Activated naive CD8-positive, alpha-beta T cell treated with anti-CD3 and anti-CD28 coated beads, Interleukin-2, amount 10 ng/mL, durations not matched to agents 7 days and 5 days (primary cell): ENCODE measurements at regions not wholly inside any gene's neighbourhood (a gene's known extent, or its start where the extent isn't known, plus 50 kb on each side); places are given as distances from the start of the nearest gene placed in this dataset.

Experiments used
- ATAC-seq: fragments of 150-1000 bp; cut with Tn5 transposase; one replicate; pipeline ENCODE4 v1.10.0; 2021; ENCODE audit warnings: low read depth, moderate library complexity
- POLR2A ChIA-PET: fragments of 350-600 bp; sonication (Branson Sonifier 250); formaldehyde crosslinking; loops from one replicate; lab custom pipeline; 2021; ENCODE audit warnings: antibody characterized with exemption; lab: Charles Lee
- DNase-seq: peaks from one replicate; pipeline ENCODE4 v3.0.0; 2021
- H3K27ac Mint-ChIP-seq: one replicate; pipeline ENCODE4 v1.8.0; 2022; ENCODE audit warnings: mild to moderate bottlenecking, mixed read lengths
- H3K27me3 Mint-ChIP-seq: one replicate; pipeline ENCODE4 v1.8.0; 2022; ENCODE audit warnings: mild to moderate bottlenecking, moderate library complexity, mixed read lengths
- H3K36me3 Mint-ChIP-seq: one replicate; pipeline ENCODE4 v1.8.0; 2021; ENCODE audit warnings: mild to moderate bottlenecking, mixed read lengths
- H3K4me1 Mint-ChIP-seq: one replicate; pipeline ENCODE4 v1.8.0; 2021; ENCODE audit warnings: mixed read lengths
- H3K4me3 Mint-ChIP-seq: one replicate; pipeline ENCODE4 v1.8.0; 2022; ENCODE audit warnings: mild to moderate bottlenecking, moderate library complexity, mixed read lengths
- H3K9me3 Mint-ChIP-seq: one replicate; pipeline ENCODE4 v1.8.0; 2021; ENCODE audit warnings: mixed read lengths

DNA sequence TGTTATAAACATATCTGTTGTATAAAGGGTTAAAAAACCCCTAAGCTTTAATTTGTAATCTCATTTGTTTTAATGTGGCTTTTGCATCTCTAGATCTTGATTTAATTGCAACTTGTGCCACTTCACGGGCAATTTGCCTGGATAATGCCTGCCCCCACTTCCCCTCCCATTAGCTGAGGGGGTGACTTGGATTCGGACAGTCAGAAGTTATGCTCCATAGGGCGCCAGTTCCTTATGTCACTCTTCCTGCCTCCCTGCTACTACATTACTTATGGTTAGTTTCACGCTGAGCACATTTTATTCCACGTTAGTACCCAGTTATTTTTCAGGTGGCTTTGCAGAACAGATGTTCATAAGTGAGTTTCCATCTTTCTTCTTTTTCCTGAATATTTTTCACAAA is 1015.2 kb upstream of the PHF14 start:
- H3K27ac Mint-ChIP-seq = no peak overlapping the region
- H3K36me3 Mint-ChIP-seq = no peaks in the 10 kb centered on the region
- DNase-seq (no peak), ATAC-seq (no peak)
- no peaks in the 10 kb centered on the region for H3K4me1 Mint-ChIP-seq
- no peaks in the 10 kb centered on the region for H3K27me3 Mint-ChIP-seq
- H3K9me3 Mint-ChIP-seq = peaks cover 1% of the 10 kb centered on the region
- POLR2A ChIA-PET = no interaction called here
- H3K4me3 Mint-ChIP-seq = no peak overlapping the region

DNA sequence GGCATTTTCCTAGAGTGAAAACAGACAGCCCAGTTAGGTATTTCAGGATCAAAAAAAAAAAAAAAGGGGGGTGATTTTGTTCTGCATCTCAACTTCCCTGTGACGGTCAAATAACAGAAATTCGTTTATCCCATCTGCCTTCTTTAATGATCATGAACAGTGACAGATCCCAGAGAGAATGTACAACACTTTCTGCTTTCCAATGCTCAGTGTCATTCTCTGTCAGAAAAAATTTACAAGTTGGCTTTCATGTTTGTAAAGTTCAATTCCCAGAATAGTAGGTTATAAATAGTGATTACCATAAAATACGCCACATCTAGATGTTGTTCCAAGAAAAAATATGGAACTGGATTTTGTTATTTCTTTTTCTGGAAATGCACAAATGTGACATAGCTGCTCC is 1013.2 kb upstream of the PHF14 start:
- H3K9me3 Mint-ChIP-seq = peaks cover 1% of the 10 kb centered on the region
- ATAC-seq (no peak), DNase-seq (no peak)
- H3K27me3 Mint-ChIP-seq = no peaks in the 10 kb centered on the region
- no peak overlapping the region for H3K4me3 Mint-ChIP-seq
- POLR2A ChIA-PET = no interaction called here
- no peaks in the 10 kb centered on the region for H3K36me3 Mint-ChIP-seq
- H3K27ac Mint-ChIP-seq = no peak overlapping the region
- no peaks in the 10 kb centered on the region for H3K4me1 Mint-ChIP-seq

DNA sequence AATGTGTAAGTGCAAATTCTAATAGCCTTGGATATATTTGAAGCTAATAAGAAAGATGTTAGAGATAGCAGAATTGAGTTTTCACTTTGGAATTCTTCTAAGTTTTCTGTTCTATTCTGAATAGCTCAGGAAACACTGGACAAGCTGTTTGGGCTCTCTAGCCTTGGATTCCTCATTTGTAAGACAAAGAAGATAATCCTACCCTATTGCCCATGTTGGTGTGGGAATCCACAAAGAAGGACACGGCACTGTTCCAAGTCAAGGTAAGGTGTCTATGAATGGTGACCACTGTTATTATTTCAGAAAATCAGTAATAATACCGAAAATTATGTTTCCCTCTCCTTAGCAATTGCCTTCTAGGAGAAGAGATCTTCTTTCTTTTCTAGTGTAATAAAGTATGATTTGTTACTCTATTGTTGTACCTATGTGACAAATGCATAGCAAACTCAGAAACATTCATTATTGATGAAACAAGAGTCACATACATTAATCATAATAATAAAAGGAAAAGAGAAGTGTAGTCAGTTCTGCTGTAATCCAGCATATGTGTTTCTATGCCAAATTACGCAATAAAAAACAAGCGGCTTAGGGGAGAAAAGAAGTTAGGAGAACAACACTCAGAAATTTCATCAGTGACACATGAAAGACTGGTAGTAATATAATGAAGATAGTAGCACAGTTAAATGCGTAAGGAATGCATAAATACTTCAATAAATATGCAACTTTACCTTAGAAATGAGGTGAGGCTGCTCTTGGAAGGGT is 1012.3 kb upstream of the PHF14 start:
- no peaks in the 10 kb centered on the region for H3K9me3 Mint-ChIP-seq
- POLR2A ChIA-PET = no interaction called here
- DNase-seq (no peak), ATAC-seq (no peak)
- H3K27me3 Mint-ChIP-seq = no peaks in the 10 kb centered on the region
- no peak overlapping the region for H3K4me3 Mint-ChIP-seq
- H3K27ac Mint-ChIP-seq = no peak overlapping the region
- no peaks in the 10 kb centered on the region for H3K36me3 Mint-ChIP-seq
- no peaks in the 10 kb centered on the region for H3K4me1 Mint-ChIP-seq

DNA sequence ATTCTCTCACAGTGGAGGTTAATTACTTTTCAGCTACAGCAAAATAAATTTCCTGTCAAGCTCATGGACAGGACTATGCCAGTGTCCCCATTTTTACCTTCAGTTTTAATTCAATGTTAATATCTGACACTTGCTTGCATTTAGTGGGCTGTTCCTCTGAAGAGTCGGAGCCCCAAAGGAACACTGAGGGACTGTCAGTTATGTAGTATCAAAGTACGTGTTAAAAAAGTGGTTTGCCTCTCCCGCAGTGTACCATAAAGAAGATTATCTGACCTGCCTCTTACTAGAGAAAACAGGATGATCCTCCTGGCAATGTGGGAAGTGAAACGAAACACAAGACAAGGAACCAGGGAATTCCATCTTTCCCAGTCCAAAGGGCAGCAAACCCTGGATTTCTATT is 1010.9 kb upstream of the PHF14 start:
- no peak overlapping the region for H3K27ac Mint-ChIP-seq
- H3K9me3 Mint-ChIP-seq = peaks cover 3% of the 10 kb centered on the region
- H3K36me3 Mint-ChIP-seq = no peaks in the 10 kb centered on the region
- POLR2A ChIA-PET = no interaction called here
- no peaks in the 10 kb centered on the region for H3K4me1 Mint-ChIP-seq
- DNase-seq (no peak), ATAC-seq (no peak)
- H3K27me3 Mint-ChIP-seq = no peaks in the 10 kb centered on the region
- no peak overlapping the region for H3K4me3 Mint-ChIP-seq

DNA sequence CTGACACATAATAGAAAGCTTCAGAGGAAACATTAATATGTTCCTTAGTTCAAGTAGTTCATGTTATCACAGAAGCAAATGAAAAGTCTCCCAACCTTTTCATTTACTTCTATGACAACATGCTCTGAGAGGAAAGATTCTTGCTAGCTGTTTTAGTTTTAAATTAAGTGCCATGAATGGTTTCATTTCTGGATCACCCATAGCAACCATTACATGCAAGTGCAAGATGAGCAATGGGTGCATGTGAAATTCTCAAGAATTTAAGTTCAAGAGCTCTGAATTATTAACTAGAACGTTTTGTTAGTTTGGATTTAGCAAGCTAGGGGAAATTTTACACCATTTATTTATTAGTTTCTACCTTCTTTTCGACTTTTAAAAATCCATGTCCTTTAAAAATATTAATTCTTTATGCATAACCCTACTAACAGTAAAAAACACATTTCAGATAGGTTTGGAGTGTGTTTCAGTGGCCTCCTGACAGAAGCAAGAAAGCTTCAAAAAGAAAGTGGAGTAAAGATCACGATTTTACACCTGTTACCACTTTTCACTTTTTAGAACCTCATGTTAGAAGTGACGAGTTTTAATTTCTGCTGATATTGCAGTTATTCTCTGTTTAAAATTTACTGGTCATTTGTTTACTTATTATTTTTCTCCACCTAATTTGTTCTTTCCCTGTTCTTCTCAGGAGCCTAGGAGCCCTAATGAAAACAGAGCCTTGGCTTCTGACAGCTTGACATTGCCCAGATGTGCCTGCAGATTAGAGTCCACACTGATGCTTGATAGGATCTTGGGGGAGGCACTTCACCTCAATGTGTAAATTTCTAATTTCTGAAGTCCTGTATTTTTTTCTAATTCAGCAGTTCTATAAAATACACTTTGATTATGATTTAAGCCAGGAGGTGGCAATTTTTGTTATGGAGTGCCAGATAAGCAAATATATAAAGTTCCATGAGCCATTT is 995.3 kb upstream of the PHF14 start:
- H3K4me3 Mint-ChIP-seq = no peak overlapping the region
- POLR2A ChIA-PET = no interaction called here
- H3K36me3 Mint-ChIP-seq = no peaks in the 10 kb centered on the region
- H3K27me3 Mint-ChIP-seq = no peaks in the 10 kb centered on the region
- ATAC-seq (no peak), DNase-seq (no peak)
- no peaks in the 10 kb centered on the region for H3K4me1 Mint-ChIP-seq
- H3K27ac Mint-ChIP-seq = no peak overlapping the region
- no peaks in the 10 kb centered on the region for H3K9me3 Mint-ChIP-seq

DNA sequence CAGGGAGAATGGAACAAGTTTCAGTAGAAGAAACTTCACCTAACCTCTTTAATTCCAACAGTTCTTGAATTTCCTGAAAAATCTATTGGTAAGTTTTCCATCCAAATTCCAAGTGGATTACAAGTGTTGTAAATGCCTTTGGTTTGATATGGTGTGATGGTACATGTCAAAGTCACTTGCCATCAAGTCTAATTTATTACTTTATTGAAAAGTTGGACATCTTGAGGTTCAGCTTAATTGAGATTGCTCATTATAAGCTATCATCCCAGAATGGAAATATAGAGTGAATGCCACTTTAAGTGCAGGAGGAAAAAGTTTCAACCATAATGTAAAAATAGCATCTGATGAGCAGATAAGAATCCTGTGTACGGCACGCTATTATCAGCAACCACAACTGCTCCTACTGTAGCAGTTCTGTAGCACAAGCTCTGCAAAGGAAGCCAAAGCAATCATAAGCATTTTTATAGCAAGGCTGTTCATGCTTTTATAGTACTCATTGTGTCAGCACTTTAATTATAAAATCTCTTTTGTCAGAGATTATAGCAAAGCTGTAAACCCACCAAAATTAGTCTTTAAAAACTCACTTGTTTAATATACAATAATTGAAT is 991.8 kb upstream of the PHF14 start:
- no peaks in the 10 kb centered on the region for H3K27me3 Mint-ChIP-seq
- no peaks in the 10 kb centered on the region for H3K9me3 Mint-ChIP-seq
- no peaks in the 10 kb centered on the region for H3K4me1 Mint-ChIP-seq
- no peak overlapping the region for H3K4me3 Mint-ChIP-seq
- no peak for DNase-seq
- H3K27ac Mint-ChIP-seq = no peak overlapping the region
- no peak for ATAC-seq
- no peaks in the 10 kb centered on the region for H3K36me3 Mint-ChIP-seq
- POLR2A ChIA-PET = no interaction called here

DNA sequence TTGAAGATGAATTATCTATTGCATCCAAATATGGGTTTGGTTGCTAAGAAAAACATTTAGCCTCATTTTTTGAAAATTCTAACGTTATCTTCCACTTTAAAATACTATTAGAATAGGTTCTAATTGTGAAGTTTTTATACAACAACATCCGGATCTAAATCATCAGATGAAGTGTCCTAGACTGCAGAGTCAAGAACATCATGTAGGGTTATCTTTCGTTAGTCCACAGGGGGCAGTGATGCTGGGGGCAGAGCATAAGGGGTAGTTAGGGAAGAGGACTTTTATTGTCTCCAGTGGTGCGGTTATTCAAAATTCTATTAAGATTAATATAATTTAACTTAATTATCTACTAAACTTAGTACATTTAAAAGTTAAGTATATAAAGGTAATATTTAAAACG is 990.6 kb upstream of the PHF14 start:
- Mint-ChIP-seq H3K9me3 (no peaks in the 10 kb centered on the region), H3K36me3 (no peaks in the 10 kb centered on the region), H3K4me1 (no peaks in the 10 kb centered on the region), H3K4me3 (no peak overlapping the region), H3K27me3 (no peaks in the 10 kb centered on the region), H3K27ac (no peak overlapping the region)
- ATAC-seq (no peak), DNase-seq (no peak)
- POLR2A ChIA-PET = no interaction called here

DNA sequence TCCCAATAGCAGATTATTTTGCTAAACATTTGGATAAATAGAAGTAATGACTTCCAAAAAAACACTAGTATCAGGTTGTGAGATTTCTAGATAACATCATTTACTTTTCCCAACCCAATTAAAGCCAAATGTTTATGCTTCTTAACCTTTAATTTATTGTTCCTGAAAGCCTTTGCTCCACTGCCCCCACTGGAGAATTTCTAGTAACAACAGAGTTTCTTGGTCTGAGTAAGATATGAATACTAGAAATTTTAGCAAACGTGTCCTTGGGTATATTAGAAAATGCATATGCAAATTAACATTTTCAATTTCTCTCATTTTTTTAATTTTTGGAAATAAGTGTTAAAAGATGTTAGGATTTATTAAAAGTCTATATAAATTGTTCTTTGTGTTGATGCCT is 958.0 kb upstream of the PHF14 start:
- H3K36me3 Mint-ChIP-seq = no peaks in the 10 kb centered on the region
- POLR2A ChIA-PET = no interaction called here

DNA sequence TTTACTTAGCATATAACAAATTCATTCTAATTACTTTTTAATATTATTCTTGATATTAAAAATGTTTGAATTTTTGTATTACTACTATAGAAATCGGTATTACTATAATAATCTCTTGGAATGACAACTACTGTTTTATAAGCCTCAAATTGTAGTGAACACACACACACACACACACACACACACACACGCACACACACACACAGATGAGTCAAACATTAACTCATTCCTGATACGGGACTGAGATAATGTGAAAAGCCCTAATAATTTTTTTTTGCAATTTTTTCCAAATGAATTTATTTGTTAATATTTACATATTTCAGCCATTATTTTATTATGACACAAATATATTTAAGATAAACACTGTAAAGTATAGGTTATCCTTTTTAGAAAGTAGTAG is 951.2 kb upstream of the PHF14 start:
- Mint-ChIP-seq H3K36me3 (no peaks in the 10 kb centered on the region), H3K27ac (no peak overlapping the region), H3K4me1 (no peaks in the 10 kb centered on the region), H3K27me3 (no peaks in the 10 kb centered on the region), H3K9me3 (peaks cover 1% of the 10 kb centered on the region), H3K4me3 (no peak overlapping the region)
- POLR2A ChIA-PET = no interaction called here
- no peak for ATAC-seq
- DNase-seq = no peak

More for the DNA sequence above, 958.0 kb upstream of the PHF14 start:
- peaks cover 1% of the 10 kb centered on the region for H3K9me3 Mint-ChIP-seq
- no peak overlapping the region for H3K27ac Mint-ChIP-seq
- ATAC-seq (no peak), DNase-seq (no peak)
- no peaks in the 10 kb centered on the region for H3K4me1 Mint-ChIP-seq
- H3K4me3 Mint-ChIP-seq = no peak overlapping the region
- H3K27me3 Mint-ChIP-seq = no peaks in the 10 kb centered on the region

DNA sequence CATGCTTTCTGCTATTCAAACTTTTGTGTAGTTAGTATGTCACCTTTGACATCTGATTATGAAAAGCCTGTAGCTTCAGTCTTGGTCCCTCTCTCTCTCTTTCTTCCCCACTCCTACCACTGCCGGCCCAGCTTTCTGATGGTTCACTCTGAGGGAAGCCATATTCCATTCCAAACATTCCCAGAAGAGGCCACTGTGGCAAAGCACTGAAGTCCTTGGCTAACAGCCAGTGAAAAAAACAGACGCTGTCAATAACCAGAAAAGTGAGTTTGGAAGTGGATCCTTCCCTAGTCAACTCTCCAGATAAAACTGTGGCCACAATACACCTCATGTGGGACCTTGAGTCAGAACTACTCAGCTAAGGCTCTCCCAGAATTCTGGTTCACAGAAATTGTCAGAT is 950.7 kb upstream of the PHF14 start:
- Mint-ChIP-seq H3K4me3 (no peak overlapping the region), H3K27ac (no peak overlapping the region), H3K27me3 (no peaks in the 10 kb centered on the region), H3K4me1 (no peaks in the 10 kb centered on the region), H3K9me3 (peaks cover 1% of the 10 kb centered on the region), H3K36me3 (no peaks in the 10 kb centered on the region)
- ATAC-seq (no peak), DNase-seq (no peak)
- POLR2A ChIA-PET = no interaction called here

DNA sequence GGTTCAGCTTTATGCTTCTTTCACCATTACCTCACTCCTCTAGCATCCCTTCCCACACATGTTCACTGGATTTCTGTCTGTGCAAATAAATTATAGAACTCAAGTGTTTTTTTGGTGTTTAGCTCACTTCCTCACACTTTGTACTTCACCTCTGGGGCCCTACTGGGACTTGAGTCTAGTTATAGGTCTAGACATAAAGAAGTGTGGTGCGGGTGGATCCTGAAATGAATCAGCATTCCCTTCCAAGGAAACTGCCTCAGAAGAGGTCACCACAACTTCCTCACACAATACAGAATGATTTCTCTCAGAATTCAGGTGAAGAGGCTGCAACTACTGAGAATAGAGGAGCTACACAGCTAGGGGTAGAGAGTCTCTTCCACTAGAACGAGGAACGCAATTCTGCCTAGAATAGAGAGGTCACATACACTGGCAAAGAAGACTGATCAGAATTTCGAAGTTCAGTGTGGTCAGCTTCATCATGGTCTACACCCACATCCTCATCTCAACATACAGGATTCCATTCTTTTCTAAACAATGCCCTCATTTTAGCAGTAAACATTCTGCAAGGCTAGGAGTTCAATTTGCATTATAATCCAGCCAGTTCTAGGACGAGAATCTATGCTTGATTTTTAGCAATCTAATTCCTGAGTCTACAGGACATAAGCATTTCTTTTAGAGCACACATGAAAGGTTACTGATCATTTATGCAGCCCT is 938.7 kb upstream of the PHF14 start:
- H3K9me3 Mint-ChIP-seq = peaks cover 1% of the 10 kb centered on the region
- POLR2A ChIA-PET = no interaction called here
- H3K27ac Mint-ChIP-seq = no peak overlapping the region

DNA sequence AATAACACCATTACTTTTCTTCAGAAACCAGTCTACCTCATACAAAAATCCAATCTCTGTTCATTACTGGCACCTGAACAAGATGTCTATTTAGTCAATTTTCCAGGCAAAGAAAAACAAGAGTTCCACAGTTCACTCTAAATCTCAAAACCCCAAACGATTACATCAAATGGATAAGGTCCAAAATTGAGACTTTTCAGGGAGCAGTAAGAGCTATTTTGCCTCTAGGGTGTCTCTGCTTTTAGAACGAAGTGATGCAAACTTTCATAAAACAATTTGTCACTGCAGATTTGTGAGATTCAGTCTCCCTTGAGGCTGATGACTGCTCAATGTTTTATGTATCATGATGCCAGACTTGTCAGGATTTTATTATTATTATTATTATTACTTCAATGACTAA is 937.0 kb upstream of the PHF14 start:
- Mint-ChIP-seq H3K4me1 (no peaks in the 10 kb centered on the region), H3K36me3 (no peaks in the 10 kb centered on the region), H3K27me3 (no peaks in the 10 kb centered on the region), H3K9me3 (peaks cover 1% of the 10 kb centered on the region), H3K4me3 (no peak overlapping the region), H3K27ac (no peak overlapping the region)
- DNase-seq = no peak
- no peak for ATAC-seq
- POLR2A ChIA-PET = no interaction called here

More for the DNA sequence above, 938.7 kb upstream of the PHF14 start:
- Mint-ChIP-seq H3K36me3 (no peaks in the 10 kb centered on the region), H3K4me1 (no peaks in the 10 kb centered on the region), H3K4me3 (no peak overlapping the region), H3K27me3 (no peaks in the 10 kb centered on the region)
- DNase-seq = no peak
- ATAC-seq = no peak

DNA sequence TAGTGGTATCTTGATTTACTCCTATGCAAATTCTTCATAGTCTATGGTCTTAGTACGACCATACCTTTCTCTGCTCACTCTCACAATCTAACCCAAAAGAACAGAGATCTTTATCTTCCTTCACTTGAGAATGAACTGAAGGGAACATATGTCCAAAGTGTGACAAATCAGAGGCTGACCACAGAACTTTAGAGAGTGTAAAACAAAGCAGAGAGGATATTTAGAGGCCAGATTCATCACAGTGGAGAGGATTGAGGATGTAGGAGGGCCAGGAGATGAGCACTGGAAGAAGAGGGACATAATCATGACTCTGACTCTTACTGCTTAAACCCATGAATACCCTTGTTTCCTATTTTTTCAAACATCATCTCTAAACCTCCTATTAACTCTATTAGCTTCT is 935.3 kb upstream of the PHF14 start:
- no peaks in the 10 kb centered on the region for H3K36me3 Mint-ChIP-seq
- H3K4me1 Mint-ChIP-seq = no peaks in the 10 kb centered on the region
- no peak overlapping the region for H3K4me3 Mint-ChIP-seq
- POLR2A ChIA-PET = no interaction called here
- no peak overlapping the region for H3K27ac Mint-ChIP-seq
- H3K27me3 Mint-ChIP-seq = no peaks in the 10 kb centered on the region
- peaks cover 1% of the 10 kb centered on the region for H3K9me3 Mint-ChIP-seq
- ATAC-seq (no peak), DNase-seq (no peak)
